Activated naive CD8-positive, alpha-beta T cell treated with anti-CD3 and anti-CD28 coated beads for 36 hours (primary cell): ENCODE measurements at regions not wholly inside any gene's neighbourhood (a gene's known extent, or its start where the extent isn't known, plus 50 kb on each side); places are given as distances from the start of the nearest gene placed in this dataset.
"Not testable (repeated sequence)": the region's sequence is repeated elsewhere in the genome, so short reads cannot be mapped to it uniquely, and the experiment has no call there.

Experiments used
- DNase-seq: peaks from one replicate; pipeline ENCODE4 v3.0.0; 2021
- H3K27ac Mint-ChIP-seq: one replicate; pipeline ENCODE4 v1.8.0; 2022; ENCODE audit warnings: mild to moderate bottlenecking, moderate library complexity, mixed read lengths
- H3K27me3 Mint-ChIP-seq: one replicate; pipeline ENCODE4 v1.8.0; 2022; ENCODE audit warnings: mild to moderate bottlenecking, mixed read lengths
- H3K36me3 Mint-ChIP-seq: one replicate; pipeline ENCODE4 v1.8.0; 2021; ENCODE audit warnings: mild to moderate bottlenecking, mixed read lengths
- H3K4me1 Mint-ChIP-seq: one replicate; pipeline ENCODE4 v1.8.0; 2021; ENCODE audit warnings: mixed read lengths
- H3K4me3 Mint-ChIP-seq: one replicate; pipeline ENCODE4 v1.8.0; 2022; ENCODE audit warnings: mild to moderate bottlenecking, moderate library complexity, mixed read lengths
- H3K9me3 Mint-ChIP-seq: one replicate; pipeline ENCODE4 v1.8.0; 2022; ENCODE audit warnings: mixed read lengths

- Mint-ChIP-seq H3K27ac (no peak overlapping the region), H3K4me3 (no peak overlapping the region)
Measured at GRCh38 chr5:68995845-68996545, 97.8 kb upstream of the SLC30A5 start.

GRCh38 chr5:68999181-68999580 lies 94.6 kb upstream of the SLC30A5 start:
- H3K27me3 Mint-ChIP-seq = peaks cover 4% of the 10 kb centered on the region
- H3K4me1 Mint-ChIP-seq = no peaks in the 10 kb centered on the region
- H3K4me3 Mint-ChIP-seq = no peak overlapping the region
- no peaks in the 10 kb centered on the region for H3K9me3 Mint-ChIP-seq
- no peak overlapping the region for H3K27ac Mint-ChIP-seq
- no peak for DNase-seq
- H3K36me3 Mint-ChIP-seq = no peaks in the 10 kb centered on the region

More at GRCh38 chr5:68995845-68996545, 97.8 kb upstream of the SLC30A5 start:
- no peaks in the 10 kb centered on the region for H3K27me3 Mint-ChIP-seq
- no peaks in the 10 kb centered on the region for H3K9me3 Mint-ChIP-seq
- no peaks in the 10 kb centered on the region for H3K36me3 Mint-ChIP-seq
- no peak for DNase-seq
- H3K4me1 Mint-ChIP-seq = no peaks in the 10 kb centered on the region

- Mint-ChIP-seq H3K36me3 (no peaks in the 10 kb centered on the region), H3K4me1 (no peaks in the 10 kb centered on the region), H3K4me3 (no peak overlapping the region), H3K27me3 (peaks cover 9% of the 10 kb centered on the region), H3K27ac (no peak overlapping the region), H3K9me3 (no peaks in the 10 kb centered on the region)
- no peak for DNase-seq
Measured at GRCh38 chr5:69000216-69000919, 93.4 kb upstream of the SLC30A5 start.

- Mint-ChIP-seq H3K27ac (no peak overlapping the region), H3K4me1 (no peaks in the 10 kb centered on the region), H3K4me3 (no peak overlapping the region), H3K9me3 (no peaks in the 10 kb centered on the region), H3K36me3 (no peaks in the 10 kb centered on the region), H3K27me3 (peaks cover 13% of the 10 kb centered on the region)
- DNase-seq = no peak
Measured at GRCh38 chr5:69000949-69001348, 92.9 kb upstream of the SLC30A5 start.

- Mint-ChIP-seq H3K36me3 (no peaks in the 10 kb centered on the region), H3K27ac (no peak overlapping the region)
Measured at GRCh38 chr5:69001627-69002026, 92.2 kb upstream of the SLC30A5 start.

GRCh38 chr5:69004127-69004526 lies 89.7 kb upstream of the SLC30A5 start:
- peaks cover 31% of the 10 kb centered on the region for H3K27me3 Mint-ChIP-seq
- no peak for DNase-seq
- no peaks in the 10 kb centered on the region for H3K36me3 Mint-ChIP-seq
- no peak overlapping the region for H3K4me3 Mint-ChIP-seq
- no peak overlapping the region for H3K27ac Mint-ChIP-seq
- H3K4me1 Mint-ChIP-seq = peaks cover 4% of the 10 kb centered on the region
- no peaks in the 10 kb centered on the region for H3K9me3 Mint-ChIP-seq

More at GRCh38 chr5:69001627-69002026, 92.2 kb upstream of the SLC30A5 start:
- Mint-ChIP-seq H3K9me3 (no peaks in the 10 kb centered on the region), H3K27me3 (peaks cover 18% of the 10 kb centered on the region), H3K4me1 (no peaks in the 10 kb centered on the region), H3K4me3 (no peak overlapping the region)
- no peak for DNase-seq

- no peaks in the 10 kb centered on the region for H3K9me3 Mint-ChIP-seq
- H3K27me3 Mint-ChIP-seq = peaks cover 31% of the 10 kb centered on the region
- no peaks in the 10 kb centered on the region for H3K36me3 Mint-ChIP-seq
- peaks cover 4% of the 10 kb centered on the region for H3K4me1 Mint-ChIP-seq
- no peak for DNase-seq
- H3K27ac Mint-ChIP-seq = no peak overlapping the region
- H3K4me3 Mint-ChIP-seq = no peak overlapping the region
Measured at GRCh38 chr5:69004676-69005075, 89.1 kb upstream of the SLC30A5 start.

GRCh38 chr5:69006030-69006429 lies 87.8 kb upstream of the SLC30A5 start:
- Mint-ChIP-seq H3K36me3 (no peaks in the 10 kb centered on the region), H3K4me1 (peaks cover 4% of the 10 kb centered on the region), H3K27ac (no peak overlapping the region), H3K9me3 (no peaks in the 10 kb centered on the region), H3K27me3 (peaks cover 31% of the 10 kb centered on the region), H3K4me3 (no peak overlapping the region)
- DNase-seq = no peak

- Mint-ChIP-seq H3K4me1 (peaks cover 4% of the 10 kb centered on the region), H3K4me3 (no peak overlapping the region), H3K9me3 (no peaks in the 10 kb centered on the region), H3K27me3 (peaks cover 31% of the 10 kb centered on the region), H3K36me3 (no peaks in the 10 kb centered on the region), H3K27ac (no peak overlapping the region)
- no peak for DNase-seq
Measured at GRCh38 chr5:69007163-69007562, 86.7 kb upstream of the SLC30A5 start.

GRCh38 chr5:69007726-69008368 lies 86.0 kb upstream of the SLC30A5 start:
- H3K4me1 Mint-ChIP-seq = peaks cover 4% of the 10 kb centered on the region

GRCh38 chr5:69010476-69010875 lies 83.3 kb upstream of the SLC30A5 start:
- H3K4me1 Mint-ChIP-seq = peaks cover 4% of the 10 kb centered on the region
- H3K36me3 Mint-ChIP-seq = no peaks in the 10 kb centered on the region
- H3K4me3 Mint-ChIP-seq = no peak overlapping the region
- H3K27me3 Mint-ChIP-seq = peaks cover 22% of the 10 kb centered on the region
- no peaks in the 10 kb centered on the region for H3K9me3 Mint-ChIP-seq
- DNase-seq = no peak
- no peak overlapping the region for H3K27ac Mint-ChIP-seq

More at GRCh38 chr5:69007726-69008368, 86.0 kb upstream of the SLC30A5 start:
- peak; percentile 62 for DNase-seq
- Mint-ChIP-seq H3K27me3 (peaks cover 30% of the 10 kb centered on the region), H3K4me3 (no peak overlapping the region), H3K36me3 (no peaks in the 10 kb centered on the region), H3K27ac (no peak overlapping the region), H3K9me3 (no peaks in the 10 kb centered on the region)

GRCh38 chr5:69011910-69012309 lies 81.9 kb upstream of the SLC30A5 start:
- no peak overlapping the region for H3K27ac Mint-ChIP-seq
- peaks cover 4% of the 10 kb centered on the region for H3K4me1 Mint-ChIP-seq

GRCh38 chr5:69013481-69013880 lies 80.3 kb upstream of the SLC30A5 start:
- H3K27ac Mint-ChIP-seq = no peak overlapping the region
- H3K4me3 Mint-ChIP-seq = no peak overlapping the region
- H3K4me1 Mint-ChIP-seq = no peaks in the 10 kb centered on the region
- no peak for DNase-seq
- peaks cover 3% of the 10 kb centered on the region for H3K27me3 Mint-ChIP-seq
- no peaks in the 10 kb centered on the region for H3K36me3 Mint-ChIP-seq
- H3K9me3 Mint-ChIP-seq = no peaks in the 10 kb centered on the region

More at GRCh38 chr5:69011910-69012309, 81.9 kb upstream of the SLC30A5 start:
- H3K9me3 Mint-ChIP-seq = no peaks in the 10 kb centered on the region
- H3K4me3 Mint-ChIP-seq = no peak overlapping the region
- H3K27me3 Mint-ChIP-seq = peaks cover 14% of the 10 kb centered on the region
- DNase-seq = no peak
- H3K36me3 Mint-ChIP-seq = no peaks in the 10 kb centered on the region

GRCh38 chr5:69014007-69014406 lies 79.8 kb upstream of the SLC30A5 start:
- not testable (repeated sequence) for H3K27me3 Mint-ChIP-seq

GRCh38 chr5:69019668-69020375 lies 74.0 kb upstream of the SLC30A5 start:
- no peak for DNase-seq
- Mint-ChIP-seq H3K27me3 (peaks cover 8% of the 10 kb centered on the region), H3K4me3 (no peak overlapping the region), H3K4me1 (peaks cover 5% of the 10 kb centered on the region), H3K9me3 (no peaks in the 10 kb centered on the region), H3K27ac (no peak overlapping the region), H3K36me3 (no peaks in the 10 kb centered on the region)

More at GRCh38 chr5:69014007-69014406, 79.8 kb upstream of the SLC30A5 start:
- DNase-seq, H3K4me3 Mint-ChIP-seq, H3K36me3 Mint-ChIP-seq, H3K4me1 Mint-ChIP-seq, H3K27ac Mint-ChIP-seq, H3K9me3 Mint-ChIP-seq: not testable (repeated sequence)
